GM18867 (cell line): ENCODE measurements at regions not wholly inside any gene's neighbourhood (a gene's known extent, or its start where the extent isn't known, plus 50 kb on each side); places are given as distances from the start of the nearest gene placed in this dataset.

Source experiments
- ATAC-seq: cut with Tn5 transposase; IDR thresholded peaks from one replicate; pipeline ENCODE4 v1.9.1; 2021; ENCODE audit warnings: mild to moderate bottlenecking, moderate library complexity; ENCODE audit not compliant: unreplicated experiment

DNA sequence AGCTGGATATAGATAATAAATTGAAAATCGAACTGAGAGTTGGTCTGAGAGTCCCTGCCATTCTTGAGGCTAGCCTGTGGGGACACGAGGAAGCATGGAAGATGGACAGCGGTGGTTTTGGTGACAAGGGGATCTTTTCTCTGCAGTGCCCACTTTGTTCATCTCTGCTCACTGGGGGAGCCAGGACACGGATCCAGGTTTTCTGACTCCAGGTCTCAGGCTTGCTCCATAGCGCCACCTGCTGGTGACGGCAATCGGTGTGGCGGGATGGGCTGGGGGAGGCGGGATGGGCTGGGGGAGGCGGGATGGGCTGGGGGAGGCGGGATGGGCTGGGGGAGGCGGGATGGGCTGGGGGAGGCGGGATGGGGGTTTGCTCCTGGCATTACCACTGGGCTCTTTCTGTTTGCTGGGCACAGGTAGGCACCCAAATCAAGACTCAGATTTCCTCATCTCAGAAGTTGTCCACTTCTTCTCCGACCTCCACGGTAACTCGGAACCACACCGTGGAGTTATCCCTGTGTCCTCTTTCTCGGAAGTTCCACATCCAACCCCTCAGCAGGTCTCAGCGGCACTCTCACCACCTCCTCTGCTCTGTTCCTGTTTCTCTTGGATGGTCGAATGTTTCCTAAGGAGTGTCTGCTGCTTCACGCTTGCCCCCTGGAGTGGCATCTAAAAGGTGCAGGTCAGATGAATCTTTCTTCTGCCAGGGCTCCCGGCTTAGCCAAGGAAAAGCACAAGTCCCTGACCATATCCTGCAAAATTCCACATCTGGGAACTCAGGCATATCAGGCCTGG lies 142.4 kb downstream of the CYLD start:
- ATAC-seq = no peak

DNA sequence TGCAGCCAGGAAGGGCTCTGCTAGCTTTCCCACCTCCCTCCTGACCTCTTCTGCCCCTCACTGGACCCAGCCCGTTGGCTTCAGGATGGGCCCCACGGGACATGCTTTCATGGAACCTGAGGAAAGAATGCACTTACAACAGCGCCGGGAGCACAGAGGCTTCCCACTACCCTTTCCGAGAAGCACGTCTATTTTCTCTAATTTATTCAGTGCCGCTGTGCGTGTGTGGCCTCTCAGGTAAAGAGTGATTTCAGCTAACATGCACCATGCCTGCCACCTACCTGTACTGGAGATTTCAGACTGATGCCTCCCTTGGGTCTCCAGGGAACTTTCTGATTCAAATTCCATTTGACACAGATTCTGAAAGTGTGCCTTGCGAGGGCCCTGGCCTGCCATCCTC lies 140.1 kb downstream of the CYLD start:
- ATAC-seq = no peak

DNA sequence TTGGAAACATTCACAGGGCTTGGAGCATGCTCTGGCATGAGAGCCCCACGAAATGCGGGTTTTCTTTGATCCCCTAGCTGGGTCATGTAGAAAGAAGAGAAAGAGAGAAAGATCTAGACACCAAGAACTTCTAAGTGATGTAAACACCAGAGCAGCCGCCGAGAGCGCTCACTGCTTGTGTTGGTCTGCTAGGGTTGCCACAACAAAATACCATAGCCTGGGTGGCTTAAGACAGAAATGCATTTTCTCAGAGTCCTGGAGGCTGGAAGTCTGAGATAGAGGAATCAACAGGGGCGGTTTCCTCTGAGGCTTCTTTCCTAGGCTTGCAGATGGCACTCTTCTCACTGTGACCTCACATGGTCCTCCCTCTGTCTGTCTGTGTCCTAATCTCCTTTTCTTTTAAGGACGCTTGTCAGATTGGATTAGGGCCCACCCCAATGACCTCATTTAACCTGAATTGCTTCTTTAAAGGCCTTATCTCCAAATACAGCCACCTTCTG lies 139.5 kb downstream of the CYLD start:
- ATAC-seq = no peak

DNA sequence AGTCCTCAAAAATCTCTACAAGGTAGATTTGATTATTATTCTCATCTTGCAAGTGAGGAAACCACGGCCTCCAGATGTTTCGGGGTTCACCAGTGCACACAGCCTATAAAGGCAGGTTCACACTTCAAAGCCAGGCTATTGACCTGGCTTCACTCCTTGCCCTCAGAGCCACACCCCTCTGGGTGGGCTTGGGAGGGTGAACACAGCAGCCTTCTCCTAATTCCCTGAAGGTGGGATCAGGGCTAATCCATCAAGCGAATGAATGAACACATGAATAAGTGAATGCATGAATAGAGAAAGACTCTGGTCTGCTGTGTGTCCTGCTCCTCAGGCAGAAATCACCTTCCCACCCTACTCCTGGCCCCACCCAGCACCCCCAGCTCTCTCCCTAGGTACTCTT lies 139.0 kb downstream of the CYLD start:
- ATAC-seq = no peak

DNA sequence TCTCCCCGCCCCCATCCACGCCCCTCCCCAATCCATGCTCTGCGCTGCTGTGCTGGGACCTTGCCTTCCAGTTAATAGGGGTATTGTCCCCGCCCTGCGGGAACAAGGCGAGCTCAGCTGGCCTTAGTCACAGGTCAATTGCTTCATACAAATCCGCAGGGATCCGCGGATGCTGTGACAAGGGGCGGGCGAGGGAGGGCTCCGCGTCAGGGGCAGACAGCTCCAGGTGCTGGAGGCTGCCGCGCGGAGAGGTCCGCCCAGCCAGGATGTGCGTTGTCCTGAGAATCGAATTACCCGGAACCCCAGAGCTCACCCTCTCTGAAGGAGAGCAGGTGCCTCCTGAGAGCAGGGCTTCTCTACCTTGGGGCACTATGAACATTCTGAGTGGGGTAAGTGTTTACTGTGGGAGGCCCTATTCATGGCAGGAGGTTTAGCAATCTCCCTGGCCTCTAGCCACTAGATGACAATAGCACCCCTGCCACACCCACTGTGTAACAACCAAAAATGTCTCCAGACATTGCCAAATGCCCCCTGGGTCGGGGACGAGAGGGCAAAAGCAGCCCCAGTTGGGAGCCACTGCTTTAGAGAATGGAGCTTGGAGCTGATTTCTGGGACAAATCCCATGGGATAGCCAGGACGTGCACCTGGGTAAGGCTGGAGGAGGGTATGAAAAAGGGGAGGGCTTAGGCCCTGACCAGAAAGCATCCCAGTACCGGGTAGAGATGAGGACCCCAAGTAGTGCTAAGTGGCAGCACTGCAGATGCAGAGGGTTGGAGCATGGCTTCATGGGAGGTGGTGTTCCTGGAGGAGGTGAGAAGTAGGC lies 138.2 kb downstream of the CYLD start:
- no peak for ATAC-seq

DNA sequence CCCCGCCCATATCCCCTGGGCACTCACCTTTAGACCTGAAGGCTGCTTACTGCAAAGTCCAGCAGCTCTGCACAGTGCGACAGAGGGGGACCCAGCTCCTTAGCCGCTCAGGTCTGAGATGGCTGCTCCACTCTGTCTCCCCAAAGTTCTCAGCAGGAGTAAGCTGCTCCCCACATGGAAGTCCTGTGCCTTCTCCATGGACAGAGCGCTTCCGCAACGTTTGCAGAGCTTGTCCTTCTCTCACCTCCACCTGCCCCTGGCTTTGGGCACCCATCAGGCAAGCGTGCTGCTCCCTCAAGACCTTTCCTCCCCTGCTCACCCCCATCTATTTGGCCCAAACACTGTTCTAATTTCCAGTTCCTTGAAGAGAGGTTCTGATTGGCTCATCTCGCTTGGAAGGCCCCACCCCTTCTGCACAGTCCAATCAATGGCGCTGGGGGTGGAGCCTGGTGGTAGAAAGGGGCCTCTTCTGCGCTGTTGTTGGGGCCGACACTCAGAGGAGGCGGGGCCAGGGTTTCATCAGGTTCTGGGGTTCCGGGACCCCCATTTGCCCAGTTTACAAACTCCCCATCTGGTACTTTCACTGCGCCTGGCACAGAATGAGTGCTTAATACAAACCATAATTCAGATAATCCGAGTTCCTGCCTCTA lies 137.2 kb downstream of the CYLD start:
- ATAC-seq = no peak

DNA sequence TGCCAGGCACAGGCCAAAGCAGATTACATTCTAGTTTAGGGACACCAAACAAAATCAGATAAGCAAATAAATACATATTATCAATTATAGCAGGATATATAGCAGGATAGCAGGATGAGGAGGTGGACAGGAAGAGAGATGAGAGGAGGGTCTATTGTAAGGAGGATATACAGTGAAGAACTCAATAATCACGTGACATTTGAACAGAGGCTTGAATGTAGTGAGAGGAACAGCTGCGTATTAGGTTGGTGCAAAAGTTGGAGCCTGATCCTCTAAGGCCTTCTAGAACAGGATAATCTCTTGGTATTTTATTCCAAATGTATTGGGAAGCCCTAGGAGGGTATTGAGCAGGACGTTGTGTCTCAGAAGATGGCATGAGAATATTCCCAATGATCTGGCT lies 136.7 kb downstream of the CYLD start:
- no peak for ATAC-seq

- no peak for ATAC-seq
These were observed 134.4 kb downstream of the CYLD start for GRCh38 chr16:50876263-50876662.

DNA sequence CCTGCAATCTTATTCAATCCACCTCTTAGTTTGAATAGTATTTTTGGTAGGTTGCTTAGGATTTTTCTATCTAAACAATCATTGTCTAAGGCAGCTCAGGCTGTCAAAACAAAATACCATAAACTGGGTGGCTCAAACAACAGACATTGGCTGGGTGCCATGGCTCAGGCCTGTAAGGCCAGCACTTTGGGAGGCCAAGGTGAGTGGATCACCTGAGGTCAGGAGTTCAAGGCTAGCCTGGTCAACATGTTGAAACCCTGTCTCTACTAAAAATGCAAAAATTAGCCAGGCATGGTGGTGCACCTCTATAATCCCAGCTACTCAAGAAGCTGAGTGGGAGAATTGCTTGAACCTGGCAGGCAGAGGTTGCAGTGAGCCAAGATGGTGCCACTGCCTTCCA lies 126.7 kb downstream of the CYLD start:
- no peak for ATAC-seq

GRCh38 chr16:50866806-50867205 lies 124.9 kb downstream of the CYLD start:
- no peak for ATAC-seq

DNA sequence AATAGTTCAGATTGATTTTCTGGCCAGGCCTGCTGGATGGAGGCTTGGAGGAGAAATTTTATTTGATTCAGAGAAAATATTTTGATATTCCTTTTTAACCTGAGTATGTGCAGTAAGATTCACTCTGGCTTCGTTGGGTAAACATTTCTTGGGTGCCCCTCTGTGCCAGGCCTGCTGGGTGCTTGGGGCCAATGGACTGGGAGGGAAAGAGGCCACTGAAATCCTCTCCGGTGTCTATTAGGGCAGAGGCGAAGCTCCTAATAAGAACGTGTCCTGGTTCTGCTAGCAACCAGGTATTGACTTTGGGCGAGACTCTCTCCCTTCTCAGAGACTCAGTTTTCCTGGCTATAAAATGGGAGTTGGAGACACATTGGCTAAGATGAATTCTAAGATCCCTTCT lies 122.5 kb downstream of the CYLD start:
- no peak for ATAC-seq

DNA sequence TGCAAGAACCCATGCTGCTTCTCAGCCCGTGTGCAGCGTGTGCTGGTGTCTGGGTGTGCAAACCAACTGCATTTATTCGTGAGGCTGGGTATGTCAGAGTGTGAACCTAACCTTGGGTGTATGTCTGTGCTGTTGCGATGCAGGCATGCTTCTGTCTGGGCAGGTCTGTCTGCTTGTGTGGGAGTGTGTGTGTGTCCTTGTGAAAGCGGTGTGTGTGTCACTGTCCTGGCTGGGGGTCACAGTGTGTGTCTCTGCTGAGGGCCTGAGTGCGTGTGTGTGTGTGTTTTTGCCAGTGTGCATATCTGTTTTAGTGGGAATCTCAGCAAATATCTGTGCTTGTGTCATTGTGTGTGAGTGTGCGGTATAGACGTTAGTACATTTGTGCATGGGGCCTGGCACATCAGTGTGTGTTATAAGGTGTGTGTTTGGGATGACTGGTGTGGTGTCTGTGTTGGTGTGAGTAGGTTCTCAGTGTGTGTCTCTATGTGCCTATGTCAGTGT lies 121.8 kb downstream of the CYLD start:
- ATAC-seq = no peak

GRCh38 chr16:50862818-50863643 lies 121.1 kb downstream of the CYLD start:
- no peak for ATAC-seq

- no peak for ATAC-seq
These were observed 120.1 kb downstream of the CYLD start for GRCh38 chr16:50861970-50862411.

- ATAC-seq = no peak
These were observed 119.6 kb downstream of the CYLD start for GRCh38 chr16:50861451-50861850.

GRCh38 chr16:50859628-50860360 lies 117.9 kb downstream of the CYLD start:
- ATAC-seq = no peak

DNA sequence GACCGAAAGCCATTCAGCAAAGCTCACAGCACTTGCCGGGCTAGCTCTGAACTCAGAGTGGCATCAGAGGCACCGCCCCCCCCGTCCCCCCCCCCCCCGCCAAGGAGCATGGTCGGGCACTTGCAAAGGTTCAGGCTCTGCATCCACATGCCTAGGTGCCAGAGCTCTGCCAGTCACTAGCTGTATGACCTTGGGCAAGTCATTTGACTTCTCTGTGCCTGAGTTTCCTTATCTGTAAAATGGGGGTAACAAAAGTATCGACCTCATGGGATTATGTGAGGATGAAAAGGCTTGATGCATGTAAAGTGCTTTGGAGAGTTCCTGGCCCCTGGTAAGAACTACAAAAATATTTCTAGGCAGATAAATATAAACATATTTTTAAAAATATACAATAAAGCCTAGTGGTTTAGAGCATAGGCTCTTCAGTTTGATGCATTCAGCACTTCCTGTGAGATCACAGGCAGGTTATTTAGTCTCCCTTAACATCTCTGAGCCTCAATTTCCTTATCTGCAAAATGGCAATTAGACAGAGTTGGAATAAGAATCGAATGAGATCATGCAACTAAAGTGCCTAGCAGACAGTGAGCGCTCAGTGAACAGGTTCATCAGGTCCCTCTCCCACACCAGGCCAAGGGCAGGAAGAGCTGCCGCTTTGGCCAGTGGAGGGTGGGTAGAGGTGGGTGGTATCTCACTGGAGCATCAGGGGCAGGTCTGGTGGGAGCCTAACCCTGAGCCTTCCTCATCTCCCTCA lies 117.2 kb downstream of the CYLD start:
- ATAC-seq = no peak

- ATAC-seq = no peak
These were observed 116.5 kb downstream of the CYLD start for GRCh38 chr16:50858376-50858775.

DNA sequence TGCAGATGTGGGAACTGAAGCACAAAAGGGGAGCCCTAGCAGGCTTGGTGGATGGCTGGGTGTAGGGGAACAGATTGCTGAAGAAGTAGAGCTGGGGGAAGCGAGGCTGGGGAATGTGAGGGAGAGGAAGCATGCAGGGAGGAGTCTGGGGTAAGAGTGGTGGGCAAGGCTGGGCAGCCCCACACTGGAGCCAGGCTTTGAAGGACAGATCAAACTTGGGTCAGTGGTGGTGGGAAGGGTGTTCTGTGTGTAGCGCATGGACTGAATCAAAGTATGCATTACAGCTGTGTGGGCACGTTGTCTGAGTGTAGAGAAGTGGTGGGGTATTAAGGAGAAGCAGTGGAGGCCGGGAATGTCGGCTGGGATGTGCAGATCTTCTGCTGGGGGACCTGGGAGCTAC lies 116.0 kb downstream of the CYLD start:
- no peak for ATAC-seq
